HG03571 (cell line): ENCODE measurements at regions not wholly inside any gene's neighbourhood (a gene's known extent, or its start where the extent isn't known, plus 50 kb on each side); places are given as distances from the start of the nearest gene placed in this dataset.

Experiments
- ATAC-seq: cut with Tn5 transposase; IDR thresholded peaks from one replicate; pipeline ENCODE4 v1.9.1; 2021; ENCODE audit not compliant: unreplicated experiment

GRCh38 chr6:44016131-44016870, 111.0 kb downstream of the MRPL14 start:
- ATAC-seq: no peak

- no peak for ATAC-seq
Measured at GRCh38 chr6:44012078-44012493, 115.2 kb downstream of the MRPL14 start.

GRCh38 chr6:44011350-44011920, 115.8 kb downstream of the MRPL14 start:
- no peak for ATAC-seq

GRCh38 chr6:44010411-44011349, 116.6 kb downstream of the MRPL14 start:
- no peak for ATAC-seq

GRCh38 chr6:44009425-44010321, 117.6 kb downstream of the MRPL14 start:
- no peak for ATAC-seq

- ATAC-seq: no peak
Measured at GRCh38 chr6:44008821-44009370, 118.4 kb downstream of the MRPL14 start.

GRCh38 chr6:44007818-44008621, 119.2 kb downstream of the MRPL14 start:
- ATAC-seq: no peak

- no peak for ATAC-seq
Measured at GRCh38 chr6:44006872-44007303, 120.4 kb downstream of the MRPL14 start.

GRCh38 chr6:44006123-44006871, 121.0 kb downstream of the MRPL14 start:
- no peak for ATAC-seq

GRCh38 chr6:44005507-44005903, 121.7 kb downstream of the MRPL14 start:
- ATAC-seq: no peak

GRCh38 chr6:44004625-44005506, 122.4 kb downstream of the MRPL14 start:
- ATAC-seq: no peak

- no peak for ATAC-seq
Measured at GRCh38 chr6:44004136-44004535, 123.1 kb downstream of the MRPL14 start.

GRCh38 chr6:44003345-44004061, 123.7 kb downstream of the MRPL14 start:
- ATAC-seq: no peak

- no peak for ATAC-seq
Measured at GRCh38 chr6:44002593-44003344, 124.5 kb downstream of the MRPL14 start.

- ATAC-seq: no peak
Measured at GRCh38 chr6:44002067-44002592, 125.1 kb downstream of the MRPL14 start.
